ENCODE measurements at regions not wholly inside any gene's neighbourhood (a gene's known extent, or its start where the extent isn't known, plus 50 kb on each side); places are given as distances from the start of the nearest gene placed in this dataset.

DNA sequence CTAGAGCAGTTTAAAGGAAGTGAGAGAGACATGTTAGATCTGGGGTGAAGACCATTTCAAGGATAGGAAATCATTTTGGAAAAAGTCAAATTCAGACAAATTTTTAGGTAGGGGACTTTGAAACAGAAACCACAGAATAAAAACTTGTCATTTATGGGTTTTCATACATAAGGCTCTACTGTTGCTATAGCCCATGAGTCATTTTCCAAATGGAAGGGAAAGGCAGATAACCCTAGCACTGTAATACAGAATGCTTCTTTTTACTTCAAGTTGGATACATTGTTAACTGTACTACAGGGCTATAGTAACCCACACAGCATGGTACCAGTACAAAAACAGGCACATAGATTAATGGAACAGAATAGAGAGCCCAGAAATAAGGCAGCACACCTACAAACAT lies 455.4 kb downstream of the EBF1 start:
- no peak for DNase-seq

DNA sequence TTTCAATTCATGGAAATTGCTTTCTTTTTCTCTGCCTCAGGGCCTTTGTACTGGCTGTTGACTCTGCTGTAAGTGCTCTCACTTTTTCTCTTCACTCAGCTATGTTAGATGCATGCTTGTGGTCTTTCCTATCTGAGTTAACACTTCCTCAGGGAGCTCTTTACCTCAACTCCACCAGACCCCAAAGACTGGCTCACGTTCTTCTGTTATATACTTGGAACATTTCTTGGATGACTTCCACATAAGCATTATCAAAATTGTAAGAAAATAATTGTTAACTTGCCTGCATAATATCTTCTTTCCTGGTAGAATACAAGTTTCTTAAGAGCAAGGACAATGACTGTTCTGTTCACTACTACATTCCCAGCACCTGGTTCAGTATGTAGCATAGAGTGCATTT lies 455.9 kb downstream of the EBF1 start:
- DNase-seq = no peak

DNA sequence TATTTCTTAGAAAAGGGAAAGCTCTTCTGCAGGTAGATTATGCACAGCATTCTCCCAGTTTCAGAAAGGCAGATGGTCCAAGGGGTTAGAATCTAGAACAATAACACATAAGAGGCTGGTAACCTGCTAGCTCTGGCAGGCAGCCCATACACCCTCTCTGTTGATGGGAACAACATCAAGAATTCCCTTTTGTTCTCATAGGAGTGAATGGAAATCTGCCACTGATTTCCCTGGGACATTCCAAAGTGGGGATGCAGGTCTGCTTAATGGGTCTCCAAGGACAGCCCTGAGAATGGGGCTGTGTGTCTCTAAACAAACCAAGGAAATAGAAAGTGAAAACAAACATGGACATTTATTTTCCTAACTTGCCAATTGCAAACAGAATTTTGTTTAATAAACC lies 456.8 kb downstream of the EBF1 start:
- no peak for DNase-seq

DNA sequence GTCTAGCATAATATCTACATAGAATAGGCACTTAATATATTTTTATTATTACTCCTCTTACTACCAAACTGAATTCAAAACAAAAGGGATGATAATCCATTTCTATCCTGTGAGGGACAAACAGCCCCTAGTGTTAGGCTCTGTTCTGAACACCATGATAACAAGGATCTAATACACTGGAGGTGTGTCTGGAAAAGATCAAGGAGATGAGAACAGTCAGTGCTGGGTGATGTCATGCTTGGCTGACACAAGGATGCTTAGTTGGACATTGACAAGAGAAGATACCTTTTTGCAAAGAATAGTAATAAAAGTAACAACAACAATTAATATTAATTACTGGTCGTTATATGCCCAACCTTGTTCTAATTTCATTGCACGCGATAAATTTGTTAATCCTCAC lies 458.7 kb downstream of the EBF1 start:
- no peak for DNase-seq

DNA sequence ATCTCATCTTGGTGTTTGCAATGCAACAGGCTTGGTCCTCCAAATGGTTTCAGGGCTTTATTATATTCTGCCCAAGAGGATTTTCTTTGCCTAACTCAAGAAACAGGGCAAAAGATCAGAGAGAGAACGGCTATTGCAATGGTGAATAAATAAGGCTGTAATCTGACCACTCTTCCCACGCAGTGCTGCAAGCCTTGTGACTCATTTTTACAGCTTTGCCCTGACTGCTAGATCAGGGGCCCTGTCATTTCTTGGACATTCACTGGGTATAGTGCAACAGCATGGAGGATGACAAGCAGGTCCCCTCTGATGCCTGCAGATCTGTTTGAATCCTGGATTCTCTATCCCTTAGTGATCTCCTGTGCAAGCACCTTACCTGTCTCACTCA lies 459.1 kb downstream of the EBF1 start:
- no peak for DNase-seq

DNA sequence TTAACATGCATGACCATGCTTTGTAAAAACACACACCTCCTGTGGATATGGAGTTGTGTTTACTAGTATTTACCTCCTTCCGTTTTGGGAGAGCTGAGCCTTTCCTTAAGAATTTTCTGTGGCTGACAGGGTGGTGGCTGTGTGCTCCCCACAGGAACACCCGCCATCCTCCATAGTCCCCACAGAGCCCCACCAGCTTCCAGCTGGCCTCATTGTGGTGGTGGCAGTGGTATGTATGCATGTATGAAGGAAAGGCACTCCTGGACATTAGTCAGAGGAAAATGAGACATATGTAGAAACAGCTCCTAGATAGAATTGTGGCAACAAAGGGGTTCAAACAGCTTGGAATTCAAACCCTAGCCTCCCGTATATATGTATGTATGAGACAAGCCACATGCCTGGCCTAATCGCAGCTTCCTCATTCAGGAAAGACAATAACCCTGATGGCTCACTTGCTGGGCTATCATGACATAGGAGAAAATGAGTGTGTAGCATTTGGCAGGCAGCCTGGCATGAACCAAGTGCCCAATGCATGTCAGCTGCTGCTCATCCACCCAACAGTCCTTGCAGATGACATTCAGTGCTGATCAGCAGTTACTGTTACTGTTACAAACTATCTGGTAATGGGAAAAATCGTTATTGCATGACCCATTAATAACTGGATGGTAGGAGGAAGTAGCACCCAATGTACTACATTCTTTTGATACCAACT lies 459.7 kb downstream of the EBF1 start:
- DNase-seq = no peak

DNA sequence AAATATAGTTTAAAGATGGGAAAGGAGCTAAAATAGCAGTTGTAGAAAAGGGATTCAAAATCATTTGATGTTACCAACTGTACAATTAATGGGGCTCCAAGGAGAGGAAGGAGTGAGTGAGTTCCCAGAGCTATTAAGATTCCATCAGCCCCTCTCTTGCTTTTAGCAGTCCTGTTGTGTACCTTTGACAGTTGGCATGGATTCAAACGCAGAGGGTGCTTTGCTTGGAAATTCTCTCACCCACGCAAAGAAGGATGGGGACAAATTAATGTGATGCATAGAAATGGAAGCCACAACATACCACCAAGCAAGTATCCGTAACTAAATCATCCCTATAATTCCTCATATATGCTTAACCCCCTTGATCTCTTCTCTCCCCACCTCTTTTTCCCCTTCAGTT lies 461.3 kb downstream of the EBF1 start:
- DNase-seq = no peak

DNA sequence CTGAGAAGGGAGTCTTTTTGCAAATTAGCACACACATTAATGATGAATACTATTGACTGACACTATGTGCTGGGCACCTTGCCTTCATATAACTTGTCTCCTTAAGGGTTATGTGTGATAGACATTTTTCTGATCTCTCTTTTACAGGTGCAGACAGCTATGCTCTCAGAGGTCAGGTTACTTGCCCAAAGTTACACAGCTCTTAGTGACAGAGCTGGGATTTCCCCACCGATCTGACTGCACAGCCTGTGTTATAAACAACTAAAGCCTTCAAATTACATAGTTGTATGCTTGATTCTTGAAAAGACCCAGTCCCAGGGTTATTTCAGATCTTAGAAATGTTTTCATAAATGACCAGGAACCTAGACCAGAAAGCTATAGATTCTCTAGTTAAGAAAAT lies 462.7 kb downstream of the EBF1 start:
- no peak for DNase-seq

DNA sequence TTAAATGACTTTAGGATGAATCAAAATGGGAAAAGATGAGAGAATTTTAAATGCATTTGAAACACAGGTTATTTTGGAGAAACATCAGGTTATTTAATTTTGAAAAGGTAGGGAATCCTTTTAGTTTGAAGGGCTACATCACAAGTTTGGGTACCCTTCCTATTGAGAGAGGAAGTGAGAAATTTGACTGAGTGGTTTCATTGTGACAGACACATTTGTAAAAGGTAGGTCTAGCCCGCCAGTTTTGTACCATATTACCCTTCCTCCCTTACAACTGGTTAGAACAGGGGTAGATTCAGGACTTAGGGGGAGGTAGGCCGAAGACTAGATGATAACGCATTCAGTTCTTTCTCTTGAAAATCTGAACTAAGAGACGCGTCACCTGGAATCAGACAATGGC lies 464.2 kb downstream of the EBF1 start:
- DNase-seq = no peak

DNA sequence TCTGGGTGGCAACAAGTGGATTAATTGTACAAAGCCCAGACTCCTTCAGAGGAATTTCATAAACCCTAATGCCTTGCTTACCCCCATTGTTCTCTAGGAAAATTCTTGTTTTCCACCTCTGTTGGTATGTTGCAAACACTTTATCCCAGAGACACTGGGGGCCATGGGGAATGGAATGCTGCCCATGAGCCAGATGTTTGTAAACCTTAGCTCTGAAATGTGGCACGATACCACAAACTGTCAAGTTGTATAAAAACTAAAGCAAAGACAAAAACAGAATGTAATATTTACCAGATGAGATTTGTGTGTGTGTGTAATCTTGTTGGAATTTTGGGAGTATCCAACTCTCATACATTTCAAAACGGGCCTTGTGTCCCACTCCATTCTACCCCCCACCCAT lies 465.0 kb downstream of the EBF1 start:
- DNase-seq = no peak

DNA sequence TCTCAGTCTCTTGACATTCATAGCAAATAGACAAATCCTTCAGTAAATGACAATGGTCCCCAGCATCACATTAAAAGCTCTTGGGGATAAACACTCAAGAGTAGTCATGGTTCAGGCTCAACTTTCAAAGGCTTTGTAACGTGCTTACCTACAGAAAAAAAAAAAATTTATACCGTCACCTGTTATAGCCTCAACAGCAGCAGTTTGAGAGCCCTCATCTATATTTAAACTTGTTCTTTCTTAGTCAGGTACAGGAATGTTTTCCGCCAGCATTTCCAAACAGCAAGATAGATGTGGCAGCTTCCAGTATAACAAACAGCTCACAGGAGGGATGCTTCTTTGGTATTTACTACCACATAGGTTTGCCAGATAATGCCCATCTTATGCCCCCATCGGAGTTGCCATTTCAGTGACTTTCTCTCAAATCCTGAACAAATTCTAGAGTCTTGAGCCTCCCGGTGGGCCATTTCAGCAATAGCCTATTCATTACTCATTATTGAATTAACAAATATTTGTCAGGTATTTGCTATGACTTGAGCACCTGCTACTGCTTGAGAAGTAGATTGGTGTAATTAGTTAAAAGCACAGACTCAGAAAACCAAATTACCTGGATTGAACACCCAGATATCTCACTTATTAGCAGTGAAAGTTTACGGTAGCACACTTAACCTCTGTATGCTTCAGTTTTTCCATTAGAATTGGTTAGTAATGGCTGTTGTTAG lies 470.0 kb downstream of the EBF1 start:
- no peak for DNase-seq

DNA sequence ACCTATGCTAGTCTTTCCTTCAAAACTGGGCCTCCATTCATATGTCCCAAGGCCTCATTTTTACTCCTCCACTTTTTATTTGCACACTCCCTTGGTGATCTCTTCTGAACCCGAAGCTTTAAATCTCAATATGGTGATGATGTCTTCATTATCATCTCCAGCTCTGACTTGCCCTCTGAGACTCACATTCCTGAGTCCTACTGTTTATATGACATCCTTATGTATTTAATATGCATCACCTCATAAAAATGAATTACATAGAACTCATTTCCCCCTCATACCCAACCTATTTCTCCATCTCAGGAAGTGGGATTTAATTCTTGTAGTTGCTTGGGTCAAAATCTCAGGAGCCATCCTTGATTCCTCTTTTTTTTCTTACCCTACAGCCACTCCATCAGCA lies 473.0 kb downstream of the EBF1 start:
- DNase-seq = no peak

DNA sequence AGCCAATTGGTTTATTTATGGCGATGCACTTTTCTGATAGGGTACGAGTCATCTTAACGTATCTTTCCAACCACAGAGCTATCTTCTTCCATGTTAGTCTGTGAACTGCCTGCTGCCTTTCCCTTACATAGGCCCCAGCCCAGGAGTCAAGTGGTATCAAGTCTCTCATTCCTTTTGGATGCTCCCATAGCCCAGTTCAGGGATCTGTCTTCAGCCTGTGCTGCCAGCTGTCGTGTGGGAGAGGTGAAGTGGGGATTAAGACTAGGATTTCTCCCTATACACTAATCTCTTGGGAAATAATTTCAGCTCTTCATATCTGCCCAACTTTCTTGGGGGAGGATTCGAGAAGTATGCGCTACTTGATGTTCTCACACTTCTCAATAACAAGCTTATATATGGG lies 475.7 kb downstream of the EBF1 start:
- DNase-seq = no peak

DNA sequence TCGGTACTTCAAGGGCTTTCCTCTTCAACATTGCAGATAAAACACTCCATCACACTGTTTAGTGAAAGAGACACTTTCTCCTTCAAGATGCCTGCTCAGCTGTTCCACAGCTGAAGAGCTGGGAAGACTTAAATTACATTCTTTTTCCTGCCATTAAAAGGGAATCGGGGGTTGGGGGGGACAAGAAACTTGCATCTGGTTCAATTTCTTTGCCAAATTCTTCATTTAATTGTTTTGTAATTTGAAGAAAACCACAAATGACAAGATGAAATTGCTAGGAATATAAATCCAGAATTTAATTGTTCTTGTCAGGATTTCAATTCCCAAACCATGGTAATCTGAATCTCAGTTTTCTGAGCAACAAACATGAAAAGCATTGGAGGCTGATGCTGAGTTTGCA lies 478.3 kb downstream of the EBF1 start:
- DNase-seq = no peak

DNA sequence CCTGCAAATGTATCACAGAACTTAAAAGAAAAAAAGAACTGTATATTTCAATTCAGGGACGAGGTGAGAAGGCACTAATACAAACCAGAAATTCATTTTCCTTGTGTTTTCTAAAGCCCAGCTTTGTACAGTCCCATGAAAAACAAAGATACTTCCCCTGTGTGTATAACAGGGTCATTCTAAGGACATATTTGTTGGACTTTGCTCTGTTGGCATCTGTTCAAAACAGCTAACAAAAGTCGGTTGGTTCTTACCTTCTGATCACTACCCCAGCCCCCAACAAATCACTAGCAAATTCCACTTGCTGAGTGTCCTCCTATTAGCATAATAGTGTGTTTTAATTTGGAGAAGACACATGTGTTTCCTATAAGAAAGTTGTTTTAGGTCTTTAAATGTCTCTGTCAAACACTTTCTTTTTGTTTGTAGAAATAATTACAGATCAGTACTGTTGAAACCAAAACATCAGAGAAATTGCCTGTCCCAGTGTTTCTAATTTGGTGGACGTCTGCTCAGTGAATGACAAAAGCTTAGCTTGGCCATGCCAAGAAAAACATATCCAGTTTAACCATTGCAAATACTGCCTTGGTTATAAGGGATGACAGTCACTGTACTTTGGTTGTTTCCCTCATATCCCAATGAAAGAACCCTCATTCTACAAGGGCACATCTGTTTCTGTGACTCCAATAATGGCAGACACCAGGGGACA lies 480.5 kb downstream of the EBF1 start:
- no peak for DNase-seq

DNA sequence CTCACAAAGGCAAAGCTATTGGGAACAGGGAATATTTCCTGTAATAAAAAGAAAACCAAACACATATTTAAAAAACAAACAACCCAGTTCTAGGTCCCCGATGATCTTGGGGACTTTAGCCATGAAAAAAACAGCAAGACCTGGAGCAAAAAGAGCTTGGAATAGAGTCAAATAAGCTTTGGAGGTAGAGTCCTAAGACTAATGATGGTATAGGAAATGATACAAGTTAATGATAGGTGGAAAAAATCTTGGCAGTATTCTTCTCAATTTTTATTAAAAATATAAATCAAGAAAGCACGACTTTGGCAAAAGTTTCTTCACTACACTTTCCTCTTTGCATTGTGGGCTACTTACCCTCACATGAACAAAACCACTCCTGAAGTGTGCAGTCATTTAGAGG lies 481.5 kb downstream of the EBF1 start:
- DNase-seq = no peak

DNA sequence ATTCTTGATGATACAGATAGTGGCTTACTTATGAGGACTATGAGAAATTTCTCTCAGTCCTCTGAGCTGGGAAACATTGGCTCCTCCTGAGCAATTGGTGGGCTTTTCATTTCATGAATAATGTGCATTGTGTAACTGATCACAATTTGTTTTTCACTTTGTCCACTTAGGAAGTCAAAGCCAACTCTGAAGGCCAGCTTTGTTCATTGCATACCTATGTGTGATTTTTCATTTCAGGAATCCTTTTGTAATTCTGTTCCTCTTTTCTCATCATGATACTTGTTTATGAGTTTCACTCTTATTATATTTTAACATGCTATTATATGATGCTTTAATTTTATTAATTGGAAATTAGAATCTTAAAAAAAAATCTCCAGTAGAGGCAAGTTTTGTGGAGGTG lies 483.0 kb downstream of the EBF1 start:
- no peak for DNase-seq

DNA sequence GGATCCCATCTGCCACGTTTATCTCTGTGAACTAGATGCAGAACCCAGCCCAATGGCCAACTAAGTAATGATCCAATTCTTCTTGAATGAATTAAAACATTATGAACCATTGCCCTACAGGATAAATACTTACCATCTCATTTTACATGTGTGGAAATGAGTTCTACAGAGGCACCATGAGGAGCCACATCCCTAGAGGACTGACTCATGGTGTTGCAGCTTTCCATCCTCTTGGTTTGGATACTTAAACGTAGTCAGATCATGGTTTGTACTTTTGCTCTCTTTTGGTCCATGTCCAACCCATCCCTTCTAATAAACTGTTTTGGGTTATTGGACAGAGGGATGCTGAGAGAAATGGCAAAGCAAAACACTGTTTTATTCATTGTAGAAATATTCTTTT lies 484.8 kb downstream of the EBF1 start:
- DNase-seq = no peak

DNA sequence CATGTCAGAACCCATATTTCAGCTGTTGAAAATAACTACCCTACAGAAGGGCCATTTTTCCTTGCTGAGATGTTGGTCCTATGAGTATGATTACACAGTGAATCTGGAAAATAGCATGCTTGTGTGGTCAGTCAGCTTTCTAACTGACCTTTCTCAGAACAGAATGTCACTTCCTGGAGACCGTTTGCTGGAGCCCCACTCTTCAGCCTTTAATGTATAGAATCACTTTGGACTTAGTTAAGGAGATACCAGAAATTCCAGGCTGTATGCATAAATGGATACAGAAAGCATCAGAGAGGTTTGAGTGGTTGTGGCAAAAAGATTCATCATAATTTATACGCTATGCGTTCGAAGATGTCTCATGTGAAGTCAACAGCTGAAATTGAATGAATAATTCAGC lies 488.1 kb downstream of the EBF1 start:
- DNase-seq = no peak

DNA sequence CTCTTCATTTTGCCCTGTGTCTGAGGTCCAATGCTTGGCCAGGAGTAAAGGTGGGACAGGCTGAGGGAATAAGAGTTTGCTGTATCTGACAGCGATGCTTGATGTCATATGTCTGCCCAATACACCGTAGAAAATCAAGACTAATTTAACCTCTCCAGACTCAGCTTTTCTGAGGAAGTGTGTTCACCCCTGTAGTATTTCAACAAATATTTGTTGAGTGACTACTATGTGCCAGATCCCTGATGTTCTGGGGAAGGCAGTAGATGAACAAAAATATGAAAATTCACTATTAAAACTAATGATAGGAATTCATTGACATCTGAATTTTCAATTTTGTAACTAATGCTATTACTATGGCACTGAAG lies 489.7 kb downstream of the EBF1 start:
- DNase-seq = no peak

DNA sequence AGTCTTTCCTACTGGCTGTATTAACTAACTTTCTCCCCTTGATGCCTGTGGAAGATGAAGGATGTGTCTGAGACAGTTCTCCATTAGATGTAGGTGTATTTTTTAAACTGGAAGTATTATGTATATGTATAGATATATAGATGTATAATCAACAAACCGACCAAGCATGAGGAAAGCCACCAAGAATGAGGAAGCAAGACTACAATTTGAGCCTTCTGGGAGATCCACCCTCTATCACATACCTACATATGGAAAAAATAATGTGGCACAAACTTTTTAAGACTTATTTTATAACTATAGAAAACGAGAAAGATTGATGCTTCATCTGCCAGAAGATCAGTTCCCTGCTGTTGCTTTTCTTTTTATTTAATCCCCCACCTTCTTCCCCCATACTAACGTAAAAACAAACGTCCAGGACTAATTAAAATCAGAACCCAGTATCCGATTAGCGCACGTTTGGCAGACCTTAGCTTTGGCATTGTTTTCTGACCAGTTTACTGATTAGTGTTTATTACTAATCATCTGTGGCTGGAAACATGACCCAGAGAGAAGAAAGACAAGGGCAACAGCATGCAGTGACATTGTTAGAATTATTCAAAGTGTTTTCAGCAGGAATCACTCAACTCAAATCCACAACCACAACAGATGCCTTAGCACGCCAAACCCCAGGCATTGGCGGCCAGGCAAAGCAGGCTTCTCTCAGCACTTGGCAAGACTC lies 490.2 kb downstream of the EBF1 start:
- DNase-seq = no peak

DNA sequence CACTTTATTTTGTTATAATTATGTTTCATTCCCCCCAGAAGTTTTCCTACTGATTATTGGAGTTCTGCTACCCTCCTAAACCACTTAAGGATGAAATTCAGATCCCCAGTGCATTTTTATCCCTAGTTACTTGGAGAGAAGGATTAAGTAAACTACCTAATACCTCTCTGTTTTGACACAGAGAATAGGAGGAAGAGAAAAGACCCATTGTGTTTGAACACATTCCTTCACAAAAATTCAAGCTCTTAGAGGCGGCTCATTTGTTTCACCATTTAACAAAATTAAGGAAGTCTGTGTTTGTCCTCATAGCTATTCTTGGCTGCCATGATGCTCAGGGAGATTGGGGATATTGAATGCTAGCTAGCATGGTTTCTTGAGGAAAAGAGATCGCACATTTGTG lies 492.6 kb downstream of the EBF1 start:
- DNase-seq = no peak

DNA sequence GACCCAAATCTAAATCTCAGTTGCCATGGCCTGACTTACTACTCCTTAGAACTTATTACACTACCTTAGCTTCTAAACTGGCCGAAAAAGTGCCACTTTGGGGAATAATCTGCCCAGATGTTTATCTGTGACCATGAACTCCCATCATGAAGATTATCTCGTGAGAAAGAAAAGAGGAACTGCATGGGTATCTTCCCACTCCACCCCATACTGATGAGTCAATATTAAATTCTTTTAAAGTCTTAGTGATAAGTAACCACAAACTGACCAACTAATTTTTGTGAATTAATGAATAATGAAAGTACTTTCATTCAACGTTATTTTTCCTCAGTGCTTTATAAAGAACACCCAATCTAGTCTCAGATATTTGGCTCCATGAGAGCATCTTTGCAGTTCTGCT lies 493.5 kb downstream of the EBF1 start:
- no peak for DNase-seq

DNA sequence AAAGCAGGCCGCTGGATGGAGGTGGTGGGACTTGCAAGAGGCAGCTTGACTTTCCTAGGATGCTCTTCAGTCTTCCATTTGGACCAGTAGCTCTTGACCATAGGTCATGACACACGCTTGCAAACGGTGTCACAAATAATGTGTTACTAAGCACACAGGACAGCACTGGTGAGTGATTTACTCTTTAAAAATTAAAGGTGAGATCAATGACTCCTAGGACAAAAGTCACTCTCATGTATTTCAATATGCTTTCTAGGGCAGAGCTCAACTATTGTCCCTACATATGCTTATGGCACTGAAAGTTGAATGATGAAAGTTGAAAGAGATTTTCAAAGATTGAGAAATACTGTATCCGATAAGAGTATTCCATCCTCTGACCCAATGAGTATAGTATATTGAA lies 496.7 kb downstream of the EBF1 start:
- no peak for DNase-seq

Measured in T-helper 1 cell (primary cell).